ENCODE measurements at regions not wholly inside any gene's neighbourhood (a gene's known extent, or its start where the extent isn't known, plus 50 kb on each side); places are given as distances from the start of the nearest gene placed in this dataset.

DNA sequence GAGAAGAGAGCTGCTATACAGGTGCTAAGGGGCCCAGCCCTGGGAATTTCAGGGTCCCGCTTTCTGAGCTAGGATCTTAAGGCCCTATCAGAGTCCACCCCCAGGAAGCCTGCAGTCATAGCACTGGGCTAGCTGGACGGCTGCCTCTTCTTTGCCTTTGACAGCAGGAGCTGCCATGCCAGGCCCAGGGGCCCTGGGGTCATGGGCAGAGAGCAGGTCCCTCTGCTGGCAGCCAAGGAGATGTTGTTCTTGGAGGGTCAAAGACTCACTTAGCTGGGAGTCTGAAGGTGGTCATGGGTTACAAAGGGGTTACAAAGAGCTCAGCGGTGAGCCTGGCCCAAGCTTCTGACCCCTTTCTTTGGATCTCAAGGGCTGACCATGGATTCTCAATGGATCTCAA lies 52.7 kb downstream of the RPP21 start:
- TF ChIP-seq, protein P1, sequence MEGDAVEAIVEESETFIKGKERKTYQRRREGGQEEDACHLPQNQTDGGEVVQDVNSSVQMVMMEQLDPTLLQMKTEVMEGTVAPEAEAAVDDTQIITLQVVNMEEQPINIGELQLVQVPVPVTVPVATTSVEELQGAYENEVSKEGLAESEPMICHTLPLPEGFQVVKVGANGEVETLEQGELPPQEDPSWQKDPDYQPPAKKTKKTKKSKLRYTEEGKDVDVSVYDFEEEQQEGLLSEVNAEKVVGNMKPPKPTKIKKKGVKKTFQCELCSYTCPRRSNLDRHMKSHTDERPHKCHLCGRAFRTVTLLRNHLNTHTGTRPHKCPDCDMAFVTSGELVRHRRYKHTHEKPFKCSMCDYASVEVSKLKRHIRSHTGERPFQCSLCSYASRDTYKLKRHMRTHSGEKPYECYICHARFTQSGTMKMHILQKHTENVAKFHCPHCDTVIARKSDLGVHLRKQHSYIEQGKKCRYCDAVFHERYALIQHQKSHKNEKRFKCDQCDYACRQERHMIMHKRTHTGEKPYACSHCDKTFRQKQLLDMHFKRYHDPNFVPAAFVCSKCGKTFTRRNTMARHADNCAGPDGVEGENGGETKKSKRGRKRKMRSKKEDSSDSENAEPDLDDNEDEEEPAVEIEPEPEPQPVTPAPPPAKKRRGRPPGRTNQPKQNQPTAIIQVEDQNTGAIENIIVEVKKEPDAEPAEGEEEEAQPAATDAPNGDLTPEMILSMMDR (IDR thresholded peaks at IDR 0.05): no peak
- TF ChIP-seq EP300 (IDR thresholded peaks at IDR 0.05; ENCODE audit: low read depth) (no peak), POLR2AphosphoS5 (IDR thresholded peaks at IDR 0.05) (no peak), POLR2A (IDR thresholded peaks at IDR 0.05) (no peak)
